Chondrocyte (in vitro differentiated cells): ENCODE measurements at regions not wholly inside any gene's neighbourhood (a gene's known extent, or its start where the extent isn't known, plus 50 kb on each side); places are given as distances from the start of the nearest gene placed in this dataset.

ENCODE experiments used
- DNase-seq: peaks from one replicate; pipeline ENCODE4 v3.0.0; 2021; ENCODE audit warnings: mixed read lengths, low spot score
- H3K27ac Mint-ChIP-seq: one replicate; pipeline ENCODE4 v1.8.0; 2021; ENCODE audit warnings: mild to moderate bottlenecking, moderate library complexity, mixed read lengths; ENCODE audit not compliant: unreplicated experiment
- H3K27me3 Mint-ChIP-seq: 2 replicates; pipeline ENCODE4 v1.8.0; 2021; ENCODE audit warnings: low read depth, mixed read lengths
- H3K36me3 Mint-ChIP-seq: 2 replicates; pipeline ENCODE4 v1.8.0; 2021; ENCODE audit warnings: low read depth, mixed read lengths
- H3K4me1 Mint-ChIP-seq: 2 replicates; pipeline ENCODE4 v1.8.0; 2021; ENCODE audit warnings: low read depth, mild to moderate bottlenecking, mixed read lengths
- H3K4me3 Mint-ChIP-seq: one replicate; pipeline ENCODE4 v1.8.0; 2021; ENCODE audit warnings: mild to moderate bottlenecking, moderate library complexity, mixed read lengths; ENCODE audit not compliant: unreplicated experiment
- H3K9me3 Mint-ChIP-seq: 2 replicates; pipeline ENCODE4 v1.8.0; 2021; ENCODE audit warnings: low read depth, mixed read lengths
- TF ChIP-seq, protein P1 (sequence below): fragments of 200-600 bp; sonication (generic); IDR thresholded peaks from 2 replicates; pipeline ENCODE4 v1.5.0; 2021; ENCODE audit warnings: antibody characterized with exemption, mild to moderate bottlenecking, moderate library complexity

DNA sequence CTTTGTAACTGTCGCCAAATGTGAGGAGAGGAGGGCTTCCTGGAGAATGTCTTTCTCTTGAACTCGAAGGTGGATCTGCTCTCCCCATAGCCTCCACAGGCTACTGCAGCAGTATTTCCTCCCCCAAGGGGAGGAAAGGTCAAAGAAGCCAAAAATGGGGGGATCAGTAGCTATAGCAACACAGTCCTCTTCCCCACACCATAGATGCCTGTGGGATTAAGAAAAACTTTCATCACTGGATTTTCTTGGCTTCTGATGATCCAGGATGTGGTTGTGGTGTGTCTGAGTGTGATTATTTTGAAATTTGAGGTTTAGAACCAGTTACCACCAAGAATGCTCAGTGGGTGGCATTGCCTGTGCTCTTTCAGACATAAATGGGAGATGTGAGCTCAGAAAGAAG is 140.1 kb upstream of the SPACA1 start:
- Mint-ChIP-seq H3K4me1 (peaks cover 36% of the 10 kb centered on the region), H3K27ac (no peak overlapping the region), H3K36me3 (no peaks in the 10 kb centered on the region), H3K9me3 (peaks cover 15% of the 10 kb centered on the region), H3K27me3 (peaks cover 36% of the 10 kb centered on the region), H3K4me3 (no peak overlapping the region)
- TF ChIP-seq, protein P1, sequence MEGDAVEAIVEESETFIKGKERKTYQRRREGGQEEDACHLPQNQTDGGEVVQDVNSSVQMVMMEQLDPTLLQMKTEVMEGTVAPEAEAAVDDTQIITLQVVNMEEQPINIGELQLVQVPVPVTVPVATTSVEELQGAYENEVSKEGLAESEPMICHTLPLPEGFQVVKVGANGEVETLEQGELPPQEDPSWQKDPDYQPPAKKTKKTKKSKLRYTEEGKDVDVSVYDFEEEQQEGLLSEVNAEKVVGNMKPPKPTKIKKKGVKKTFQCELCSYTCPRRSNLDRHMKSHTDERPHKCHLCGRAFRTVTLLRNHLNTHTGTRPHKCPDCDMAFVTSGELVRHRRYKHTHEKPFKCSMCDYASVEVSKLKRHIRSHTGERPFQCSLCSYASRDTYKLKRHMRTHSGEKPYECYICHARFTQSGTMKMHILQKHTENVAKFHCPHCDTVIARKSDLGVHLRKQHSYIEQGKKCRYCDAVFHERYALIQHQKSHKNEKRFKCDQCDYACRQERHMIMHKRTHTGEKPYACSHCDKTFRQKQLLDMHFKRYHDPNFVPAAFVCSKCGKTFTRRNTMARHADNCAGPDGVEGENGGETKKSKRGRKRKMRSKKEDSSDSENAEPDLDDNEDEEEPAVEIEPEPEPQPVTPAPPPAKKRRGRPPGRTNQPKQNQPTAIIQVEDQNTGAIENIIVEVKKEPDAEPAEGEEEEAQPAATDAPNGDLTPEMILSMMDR, result no peak
- DNase-seq, result no peak

DNA sequence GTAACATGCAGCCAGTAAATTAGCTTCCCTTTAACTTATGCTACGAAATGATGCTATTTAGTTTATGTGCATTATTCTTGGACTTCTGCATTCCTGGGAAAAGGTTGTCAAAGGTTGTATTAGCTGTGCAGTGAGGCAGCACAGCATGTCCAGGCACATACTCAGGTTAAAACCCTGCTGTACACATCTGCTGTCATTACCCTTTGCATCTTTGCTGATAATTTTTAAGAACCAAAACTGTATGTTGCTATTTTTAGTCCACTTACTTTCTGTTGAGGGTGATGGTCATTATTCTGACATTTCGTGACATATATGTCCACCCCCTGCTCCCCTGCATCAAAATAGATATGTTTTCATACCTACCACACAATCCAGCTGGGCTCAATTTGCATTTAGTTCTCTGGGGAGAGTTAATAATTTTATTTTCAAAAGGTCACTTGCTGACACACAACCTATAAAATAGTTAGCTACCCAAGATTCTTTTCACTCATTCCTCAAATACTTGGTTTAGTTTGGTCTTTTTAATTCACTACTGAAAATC is 142.5 kb upstream of the SPACA1 start:
- Mint-ChIP-seq H3K36me3 (no peaks in the 10 kb centered on the region), H3K27ac (no peak overlapping the region), H3K4me1 (peaks cover 34% of the 10 kb centered on the region), H3K4me3 (no peak overlapping the region), H3K9me3 (peaks cover 5% of the 10 kb centered on the region), H3K27me3 (peaks cover 41% of the 10 kb centered on the region)
- no peak for DNase-seq
- TF ChIP-seq, protein P1, result no peak

DNA sequence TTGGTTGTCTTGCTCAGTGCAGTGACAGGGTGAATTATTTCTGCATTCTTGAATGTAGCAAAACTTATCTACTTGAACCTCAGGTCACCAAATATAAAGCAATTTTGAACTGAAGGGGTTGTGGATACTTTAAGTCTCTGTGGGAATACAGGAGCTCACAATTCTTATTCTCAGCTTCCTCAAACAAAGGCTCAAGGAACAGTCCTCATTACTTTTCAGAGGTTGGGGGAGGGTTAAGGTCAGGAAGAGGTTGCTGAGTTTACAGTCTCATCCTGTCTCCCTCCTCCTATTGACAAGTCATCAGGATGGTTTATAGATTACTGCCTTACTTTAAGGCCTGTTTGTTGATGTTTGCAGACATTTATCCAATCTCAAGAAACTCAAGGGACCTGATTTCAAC is 143.6 kb upstream of the SPACA1 start:
- no peak for DNase-seq
- peaks cover 22% of the 10 kb centered on the region for H3K4me1 Mint-ChIP-seq
- no peak overlapping the region for H3K27ac Mint-ChIP-seq
- H3K9me3 Mint-ChIP-seq, result no peaks in the 10 kb centered on the region
- TF ChIP-seq, protein P1, result no peak
- peaks cover 49% of the 10 kb centered on the region for H3K27me3 Mint-ChIP-seq
- H3K36me3 Mint-ChIP-seq, result no peaks in the 10 kb centered on the region
- H3K4me3 Mint-ChIP-seq, result no peak overlapping the region

DNA sequence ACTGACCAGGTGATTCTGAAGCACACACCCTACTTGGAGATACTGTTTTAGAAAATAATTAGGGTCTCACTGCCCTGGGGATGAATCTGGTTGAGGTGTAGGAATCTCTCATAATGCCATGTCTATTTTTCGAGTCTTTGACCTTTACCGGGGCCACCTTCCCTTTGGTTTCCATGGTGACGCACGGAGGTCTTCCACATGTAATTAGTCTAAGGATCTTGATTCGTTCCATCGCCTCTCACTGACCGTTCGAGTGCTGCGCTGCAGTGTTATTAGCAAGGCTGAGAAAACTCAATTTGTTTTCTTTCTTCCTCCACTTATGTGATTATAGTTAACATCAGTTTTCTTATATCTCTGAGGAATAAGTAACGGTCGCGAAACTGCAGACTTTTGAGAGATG is 144.3 kb upstream of the SPACA1 start:
- H3K9me3 Mint-ChIP-seq, result no peaks in the 10 kb centered on the region

DNA sequence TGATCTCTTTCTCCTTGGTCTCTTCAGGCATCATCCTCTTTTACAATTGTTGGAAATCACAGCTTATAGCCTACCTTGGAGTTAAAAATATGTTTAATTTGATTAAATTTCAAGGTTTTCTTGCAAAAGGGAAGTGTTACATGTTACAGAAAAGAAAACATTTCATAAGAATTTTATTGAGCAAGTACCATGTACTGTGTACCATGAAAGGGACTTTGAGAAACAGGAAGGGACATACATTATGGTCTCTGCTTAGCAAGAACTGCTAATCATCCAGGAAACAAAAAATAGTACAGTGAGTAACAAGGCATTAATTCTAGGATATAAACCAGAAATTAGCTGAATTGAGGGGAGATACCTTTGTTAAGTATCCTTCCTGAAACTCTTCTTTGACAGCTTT is 145.3 kb upstream of the SPACA1 start:
- H3K4me3 Mint-ChIP-seq, result no peak overlapping the region
- peaks cover 48% of the 10 kb centered on the region for H3K27me3 Mint-ChIP-seq
- no peaks in the 10 kb centered on the region for H3K36me3 Mint-ChIP-seq
- DNase-seq, result no peak
- no peaks in the 10 kb centered on the region for H3K9me3 Mint-ChIP-seq
- no peak overlapping the region for H3K27ac Mint-ChIP-seq
- TF ChIP-seq, protein P1, result no peak
- H3K4me1 Mint-ChIP-seq, result peaks cover 11% of the 10 kb centered on the region

More for the DNA sequence above, 144.3 kb upstream of the SPACA1 start:
- Mint-ChIP-seq H3K36me3 (no peaks in the 10 kb centered on the region), H3K4me1 (peaks cover 19% of the 10 kb centered on the region), H3K4me3 (no peak overlapping the region), H3K27me3 (peaks cover 49% of the 10 kb centered on the region), H3K27ac (no peak overlapping the region)
- TF ChIP-seq, protein P1, result no peak
- no peak for DNase-seq
